Psoas muscle (tissue), 7 donors: ENCODE measurements at regions not wholly inside any gene's neighbourhood (a gene's known extent, or its start where the extent isn't known, plus 50 kb on each side); places are given as distances from the start of the nearest gene placed in this dataset.

ENCODE experiments used
- ATAC-seq, 4 donors: fragments of 200-7000 bp; cut with Tn5 transposase; one replicate each; pipeline ENCODE4 v1.9.1; 2020; ENCODE audit warnings: moderate library complexity in 3 of 4, mild to moderate bottlenecking in 2 of 4
- DNase-seq, 2 donors: peaks; one replicate each; pipeline ENCODE4 v3.0.0-alpha.2; 2020
- H3K27ac ChIP-seq: fragments of 200-600 bp; one replicate; pipeline ENCODE4 v1.8.0; 2022
- H3K27me3 ChIP-seq, 3 donors: fragments of 200-600 bp in 1 of 3; one replicate each; pipeline versions ENCODE4 v1.6.1 to v1.8.0; 2013 to 2022; ENCODE audit warnings: low read length in 2 of 3, mild to moderate bottlenecking in 2 of 3, moderate library complexity in 1 of 3; ENCODE audit not compliant: insufficient read depth in 3 of 3
- H3K36me3 ChIP-seq, 2 donors: fragments of 200-600 bp in 1 of 2; one replicate each; pipeline versions ENCODE4 v1.6.1 to v1.8.0; 2013 to 2022; ENCODE audit warnings: low read depth in 1 of 2, mild to moderate bottlenecking in 1 of 2, moderate library complexity in 1 of 2; ENCODE audit not compliant: insufficient read depth in 1 of 2
- H3K4me1 ChIP-seq: fragments of 200-600 bp; one replicate; pipeline ENCODE4 v1.8.0; 2022
- H3K4me3 ChIP-seq: fragments of 200-600 bp; one replicate; pipeline ENCODE4 v1.8.0; 2022; ENCODE audit warnings: mild to moderate bottlenecking
- H3K9me3 ChIP-seq: fragments of 200-600 bp; one replicate; pipeline ENCODE4 v1.8.0; 2022
- WGBS, 3 donors: extraction: QIAGEN DNeasy Blood & Tissue Kit; methylation state at CpG; one replicate each; pipeline versions ENCODE4 v1.1.6 to v1.1.7; 2013; 5-methylcytosine and 5-hydroxymethylcytosine counted together
- intact Hi-C, 2 donors: fragments of 100-400 bp; cut with DNase I; formaldehyde crosslinking; loops; one replicate each; pipeline versions ENCODE4 v1.11.0 to v1.14.2; 2022
- TF ChIP-seq, protein P1 (sequence below): fragments of 200-600 bp; IDR thresholded peaks from one replicate; pipeline ENCODE4 v1.8.0; 2022; ENCODE audit warnings: antibody characterized with exemption
- donor health status: healthy with polysubstance abuse.
- donor health status: DM: no; HTN: no; CAD: no; lungs with moderate emphysema.
- donor health status: Bipolar disorder and iron deficiency.
- donor health status: healthy.
- donor health status: DM: yes; HTN: yes; CAD: no.
- donor health status: DM: no; HTN: no; CAD: no.
- donor health status: DM: yes; HTN: yes; CAD: no.

DNA sequence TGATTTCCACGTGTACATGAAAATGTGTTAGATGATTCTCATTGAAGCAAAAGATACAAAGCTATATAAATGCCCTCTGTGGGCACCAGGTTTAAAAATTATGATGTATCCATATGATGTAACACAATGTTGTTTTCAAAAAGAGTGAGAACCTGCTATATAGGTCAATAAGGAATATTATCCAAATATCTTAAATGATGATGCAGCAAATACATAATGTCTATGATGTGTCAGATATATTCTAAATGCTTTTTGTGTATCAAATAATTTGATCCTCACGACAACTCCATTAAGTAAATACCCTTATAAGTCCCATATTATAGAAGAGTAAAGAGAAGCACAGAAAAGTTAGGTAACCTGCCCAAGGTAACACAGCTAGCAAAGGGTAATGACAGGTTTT is 393.0 kb upstream of the DCN start:
- TF ChIP-seq, protein P1, sequence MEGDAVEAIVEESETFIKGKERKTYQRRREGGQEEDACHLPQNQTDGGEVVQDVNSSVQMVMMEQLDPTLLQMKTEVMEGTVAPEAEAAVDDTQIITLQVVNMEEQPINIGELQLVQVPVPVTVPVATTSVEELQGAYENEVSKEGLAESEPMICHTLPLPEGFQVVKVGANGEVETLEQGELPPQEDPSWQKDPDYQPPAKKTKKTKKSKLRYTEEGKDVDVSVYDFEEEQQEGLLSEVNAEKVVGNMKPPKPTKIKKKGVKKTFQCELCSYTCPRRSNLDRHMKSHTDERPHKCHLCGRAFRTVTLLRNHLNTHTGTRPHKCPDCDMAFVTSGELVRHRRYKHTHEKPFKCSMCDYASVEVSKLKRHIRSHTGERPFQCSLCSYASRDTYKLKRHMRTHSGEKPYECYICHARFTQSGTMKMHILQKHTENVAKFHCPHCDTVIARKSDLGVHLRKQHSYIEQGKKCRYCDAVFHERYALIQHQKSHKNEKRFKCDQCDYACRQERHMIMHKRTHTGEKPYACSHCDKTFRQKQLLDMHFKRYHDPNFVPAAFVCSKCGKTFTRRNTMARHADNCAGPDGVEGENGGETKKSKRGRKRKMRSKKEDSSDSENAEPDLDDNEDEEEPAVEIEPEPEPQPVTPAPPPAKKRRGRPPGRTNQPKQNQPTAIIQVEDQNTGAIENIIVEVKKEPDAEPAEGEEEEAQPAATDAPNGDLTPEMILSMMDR = no peak
- no peak for DNase-seq
- no peak for ATAC-seq
- Histone ChIP-seq H3K27me3 (no peaks in the 10 kb centered on the region), H3K27ac (no peak overlapping the region), H3K36me3 (no peaks in the 10 kb centered on the region), H3K9me3 (no peaks in the 10 kb centered on the region), H3K4me1 (no peaks in the 10 kb centered on the region), H3K4me3 (no peak overlapping the region)
- 92 to 96% (median 95%) methylated on average over 2 of the region's 2 CpGs for WGBS, 3 donors
- intact Hi-C loops = no loop called here

DNA sequence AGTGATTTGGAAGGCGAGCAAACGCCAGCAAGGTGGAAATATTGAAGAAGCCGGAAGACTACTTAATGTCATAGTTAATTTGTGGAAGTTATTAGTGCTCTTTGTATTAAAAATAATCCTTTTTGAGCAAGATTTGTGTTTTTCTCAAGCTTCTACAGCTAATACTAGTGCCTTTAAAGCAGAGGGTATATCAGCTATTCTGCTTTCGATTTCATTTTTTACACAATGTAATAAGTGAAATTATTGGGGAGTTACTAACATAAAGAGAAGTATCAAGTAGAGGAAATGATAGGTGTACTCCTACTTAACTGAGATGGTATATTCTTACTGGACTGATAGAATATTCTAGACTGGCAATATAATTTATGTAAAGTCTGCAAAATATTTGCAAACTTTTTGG is 392.4 kb upstream of the DCN start:
- Histone ChIP-seq H3K27ac (no peak overlapping the region), H3K4me1 (no peaks in the 10 kb centered on the region), H3K9me3 (no peaks in the 10 kb centered on the region), H3K36me3 (no peaks in the 10 kb centered on the region), H3K4me3 (peak overlapping the region; percentile 31), H3K27me3 (no peaks in the 10 kb centered on the region)
- DNase-seq (no peak), ATAC-seq (no peak)
- TF ChIP-seq, protein P1 = no peak
- WGBS, 3 donors = 58 to 66% (median 61%) methylated on average over 4 of the region's 4 CpGs
- intact Hi-C loops = no loop called here

DNA sequence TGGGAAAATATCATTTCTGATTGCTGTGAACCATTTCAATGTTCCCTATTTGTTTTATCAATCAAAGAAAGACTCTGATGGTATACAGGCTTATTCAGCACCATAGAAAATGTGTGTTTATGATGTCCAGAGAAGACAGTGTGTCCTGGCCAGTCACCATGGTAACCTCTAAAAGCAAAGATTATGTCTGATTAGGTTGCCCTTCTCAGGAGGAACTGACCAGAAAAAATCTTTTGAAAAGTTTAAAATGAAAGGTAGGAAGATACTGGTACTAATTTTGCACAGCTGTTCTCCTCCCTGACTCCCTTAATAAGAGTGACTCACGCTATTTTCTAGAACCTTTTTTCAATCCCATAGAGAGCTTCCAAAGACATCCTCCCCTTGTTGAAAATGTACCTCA is 391.8 kb upstream of the DCN start:
- Histone ChIP-seq H3K27me3 (no peaks in the 10 kb centered on the region), H3K4me3 (peak overlapping the region; percentile 31), H3K27ac (no peak overlapping the region), H3K36me3 (no peaks in the 10 kb centered on the region), H3K4me1 (no peaks in the 10 kb centered on the region), H3K9me3 (no peaks in the 10 kb centered on the region)
- ATAC-seq (no peak), DNase-seq (no peak)
- intact Hi-C loops = no loop called here
- TF ChIP-seq, protein P1 = no peak
- WGBS, 3 donors = 14 to 41% (median 16%) methylated on average over 1 of the region's 1 CpG

DNA sequence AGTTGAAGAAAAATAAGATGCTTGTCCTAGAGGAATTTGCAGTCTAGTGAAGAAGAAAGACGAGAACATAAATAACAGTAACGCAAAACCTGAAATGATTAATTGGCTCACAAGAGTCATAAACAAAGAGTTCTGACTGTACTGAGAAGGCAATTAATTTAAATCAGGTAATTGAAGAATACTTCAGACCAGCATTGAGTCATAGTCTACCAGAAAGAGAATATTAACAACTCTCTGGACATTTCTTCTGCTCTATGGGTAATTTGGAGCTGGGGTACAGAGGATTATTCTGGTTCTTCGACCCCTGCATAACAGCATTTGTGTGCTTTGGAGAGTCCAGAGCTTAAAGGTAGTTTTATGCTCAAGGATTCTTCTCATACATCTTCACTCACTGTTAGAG is 390.3 kb upstream of the DCN start:
- DNase-seq (no peak), ATAC-seq (no peak)
- intact Hi-C loops = no loop called here
- TF ChIP-seq, protein P1 = no peak
- WGBS, 3 donors = 86 to 92% (median 89%) methylated on average over 3 of the region's 3 CpGs
- H3K4me3 ChIP-seq = no peak overlapping the region
- H3K27ac ChIP-seq = no peak overlapping the region
- no peaks in the 10 kb centered on the region for H3K9me3 ChIP-seq
- H3K27me3 ChIP-seq = no peaks in the 10 kb centered on the region
- H3K36me3 ChIP-seq = no peaks in the 10 kb centered on the region
- H3K4me1 ChIP-seq = no peaks in the 10 kb centered on the region

DNA sequence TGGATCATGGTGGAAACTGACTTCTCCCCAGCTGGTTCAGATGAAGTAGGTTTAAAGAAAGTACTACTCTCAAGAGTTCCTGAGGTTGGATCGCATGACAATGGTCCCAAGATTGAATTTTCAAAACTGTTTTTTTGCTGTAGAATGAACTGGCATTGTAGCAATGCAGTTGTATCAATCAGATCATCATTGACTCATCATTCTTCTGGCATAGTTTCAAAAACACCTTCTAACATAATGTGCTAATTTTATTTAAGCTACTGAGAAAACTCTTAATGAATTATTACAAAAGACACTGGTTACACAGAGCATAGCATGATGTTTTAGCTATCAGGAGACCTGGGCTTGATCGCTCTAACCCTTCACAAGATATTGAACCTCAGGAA is 384.5 kb upstream of the DCN start:
- WGBS, 3 donors = 91 to 99% (median 97%) methylated on average over 2 of the region's 2 CpGs
- H3K27me3 ChIP-seq = no peaks in the 10 kb centered on the region

More for the DNA sequence above, 384.5 kb upstream of the DCN start:
- Histone ChIP-seq H3K4me3 (no peak overlapping the region), H3K27ac (no peak overlapping the region), H3K9me3 (no peaks in the 10 kb centered on the region), H3K4me1 (no peaks in the 10 kb centered on the region), H3K36me3 (no peaks in the 10 kb centered on the region)
- TF ChIP-seq, protein P1 = no peak
- no peak for DNase-seq
- intact Hi-C loops = no loop called here
- no peak for ATAC-seq
